ENCODE measurements at regions not wholly inside any gene's neighbourhood (a gene's known extent, or its start where the extent isn't known, plus 50 kb on each side); places are given as distances from the start of the nearest gene placed in this dataset.
"Not testable (repeated sequence)": the region's sequence is repeated elsewhere in the genome, so short reads cannot be mapped to it uniquely, and the experiment has no call there.

DNA sequence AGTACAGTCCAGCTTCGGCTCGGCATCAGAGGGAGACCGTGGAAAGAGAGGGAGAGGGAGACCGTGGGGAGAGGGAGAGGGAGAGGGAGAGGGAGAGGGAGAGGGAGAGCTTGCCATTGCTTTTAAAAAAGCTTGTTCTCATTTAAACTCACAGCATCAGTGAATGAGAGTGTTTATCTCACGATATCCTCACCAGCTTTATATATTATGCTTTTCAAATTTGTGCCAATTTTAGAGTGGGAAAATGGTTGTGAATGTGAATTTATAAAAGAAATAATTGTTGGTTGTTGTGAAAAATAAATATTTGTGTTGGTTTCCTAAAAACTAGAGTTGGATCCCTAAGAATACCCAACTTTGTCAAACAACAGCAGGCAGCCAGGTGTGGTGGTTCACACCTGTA is 170.1 kb downstream of the NRN1 start:
- DNase-seq: not testable (repeated sequence)

GRCh38 chr6:5833120-5833519 is 173.6 kb downstream of the NRN1 start:
- DNase-seq: no peak

GRCh38 chr6:5832668-5833067 is 174.1 kb downstream of the NRN1 start:
- DNase-seq: no peak

DNA sequence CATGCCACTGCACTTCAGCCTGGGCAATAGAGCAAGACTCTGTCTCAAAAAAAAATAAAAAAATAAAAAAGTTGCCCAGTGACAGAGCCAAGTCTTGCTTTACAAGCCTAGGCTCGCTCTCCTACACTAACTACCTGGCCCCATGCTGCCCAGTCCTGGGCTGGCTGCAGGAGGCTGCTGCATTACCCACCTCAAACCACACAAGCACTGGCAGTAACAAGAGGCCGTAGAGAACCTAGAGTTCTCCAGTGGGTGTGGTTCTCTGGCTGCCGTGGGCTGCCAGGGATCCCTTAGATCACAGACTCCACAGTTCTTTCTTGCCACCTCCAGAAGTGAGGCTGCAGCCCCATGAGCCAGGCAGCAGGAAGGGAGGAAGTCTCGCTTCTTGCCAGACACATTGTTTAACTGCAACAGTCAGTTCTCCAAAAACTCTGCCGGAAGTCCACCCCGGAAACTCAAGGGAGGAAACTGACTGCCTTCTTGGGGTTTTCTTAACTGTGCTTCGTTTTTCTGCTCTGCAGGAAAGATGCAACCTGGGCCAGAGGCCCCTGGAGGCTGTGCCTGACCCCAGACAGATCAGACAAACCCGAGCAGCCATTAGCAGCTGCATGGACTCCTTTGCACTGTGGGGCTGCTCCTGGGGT is 175.4 kb downstream of the NRN1 start:
- not testable (repeated sequence) for DNase-seq

GRCh38 chr6:5828296-5828695 is 178.4 kb downstream of the NRN1 start:
- no peak for DNase-seq

DNA sequence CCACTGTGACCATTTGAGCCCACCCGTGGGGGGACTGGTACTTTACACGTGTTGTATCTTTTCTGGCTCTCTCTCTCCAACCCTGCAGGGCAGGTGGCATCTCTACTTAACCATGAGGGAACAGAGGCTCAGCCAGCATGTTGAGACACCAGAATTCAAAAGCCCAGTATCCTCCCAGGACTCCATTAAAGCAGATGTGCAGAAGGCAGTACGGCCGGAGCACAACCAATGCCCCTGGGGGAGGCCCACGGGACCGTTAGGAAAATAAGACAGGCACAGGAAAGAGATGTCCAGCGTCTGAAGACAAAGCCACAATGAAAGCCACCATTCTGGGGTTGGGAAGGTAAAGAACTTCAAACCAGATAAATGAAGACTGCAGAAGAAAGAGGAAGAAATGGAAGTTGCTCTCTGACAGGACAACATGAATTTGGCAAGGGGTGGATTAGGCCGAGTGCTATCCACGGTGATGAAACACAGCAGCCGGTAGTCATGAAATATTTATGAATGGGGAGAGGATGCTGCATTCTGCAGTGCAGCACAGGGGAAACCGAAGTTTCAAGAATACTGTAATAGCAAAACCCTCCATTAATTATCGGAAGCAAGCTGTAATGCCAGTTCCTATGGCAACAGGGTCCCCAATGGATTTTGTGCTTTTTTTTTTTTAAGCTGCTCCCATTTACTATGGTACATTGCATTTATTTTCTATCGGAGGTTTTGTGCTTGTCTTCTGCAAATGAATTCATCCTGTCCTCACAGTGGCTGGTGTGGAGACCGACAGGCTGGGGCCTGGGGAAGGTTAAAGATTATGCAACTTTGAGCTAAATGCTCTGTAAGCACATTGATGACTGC is 179.4 kb downstream of the NRN1 start:
- DNase-seq: no peak

DNA sequence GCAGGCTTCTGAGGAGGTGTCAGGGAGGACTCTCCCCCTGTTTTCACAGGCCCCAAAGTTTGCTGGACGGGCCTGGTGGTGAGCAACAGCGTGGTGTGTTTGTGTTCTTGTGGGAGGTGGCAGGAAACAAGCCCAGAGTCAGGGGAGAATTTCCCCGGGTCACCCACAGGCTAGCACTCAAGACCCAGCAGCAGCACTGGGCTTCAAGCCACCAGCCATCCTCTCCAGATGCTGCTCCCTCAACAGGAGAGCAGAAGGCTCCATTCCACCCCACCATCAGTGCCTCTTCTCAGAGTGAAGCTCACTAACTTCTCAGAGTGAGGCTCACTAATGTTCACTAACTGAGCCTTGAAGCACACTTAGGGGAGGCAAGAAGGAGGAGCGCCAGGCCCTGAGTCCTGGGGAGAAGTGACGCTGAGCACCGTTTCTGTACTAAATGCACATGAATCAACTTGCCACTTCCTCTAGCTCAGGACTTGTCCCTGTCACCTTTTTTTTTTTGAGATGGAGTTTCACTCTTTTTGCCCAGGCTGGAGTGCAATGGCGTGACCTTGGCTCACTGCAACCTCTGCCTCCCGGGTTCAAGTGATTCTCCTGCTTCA is 182.2 kb downstream of the NRN1 start:
- DNase-seq: not testable (repeated sequence)

Data from NCI-H2171 treated with DMSO at 0.1 percent for 48 hours (cell line).